ENCODE measurements at regions not wholly inside any gene's neighbourhood (a gene's known extent, or its start where the extent isn't known, plus 50 kb on each side); places are given as distances from the start of the nearest gene placed in this dataset.

DNA sequence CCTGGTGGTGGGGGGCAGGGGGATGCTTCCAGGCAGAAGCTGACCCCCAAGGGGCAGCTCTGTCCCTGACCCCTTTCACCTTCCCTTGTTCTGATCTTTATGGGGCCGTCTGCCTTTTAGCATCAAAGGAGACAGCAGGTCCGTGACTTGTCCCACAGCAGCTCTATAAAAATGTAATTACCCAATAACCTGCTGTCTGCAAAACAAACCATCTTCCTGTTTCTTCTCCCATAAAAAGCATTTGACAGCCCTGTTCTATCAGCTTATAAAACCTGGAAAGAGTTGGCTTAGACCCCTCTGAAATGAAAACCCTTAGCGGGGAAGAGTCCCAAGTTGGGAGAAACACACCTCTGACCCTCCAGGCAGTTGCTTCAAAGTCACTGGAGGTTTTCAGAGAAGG lies 416.9 kb downstream of the MED13L start:
- no peak for TF ChIP-seq SMC3 (conservative IDR thresholded peaks at IDR 0.05; ENCODE audit: poor library complexity)
- no peak for TF ChIP-seq TAF1 (IDR thresholded peaks at IDR 0.05; ENCODE audit: low read depth)
- TF ChIP-seq, protein P1, sequence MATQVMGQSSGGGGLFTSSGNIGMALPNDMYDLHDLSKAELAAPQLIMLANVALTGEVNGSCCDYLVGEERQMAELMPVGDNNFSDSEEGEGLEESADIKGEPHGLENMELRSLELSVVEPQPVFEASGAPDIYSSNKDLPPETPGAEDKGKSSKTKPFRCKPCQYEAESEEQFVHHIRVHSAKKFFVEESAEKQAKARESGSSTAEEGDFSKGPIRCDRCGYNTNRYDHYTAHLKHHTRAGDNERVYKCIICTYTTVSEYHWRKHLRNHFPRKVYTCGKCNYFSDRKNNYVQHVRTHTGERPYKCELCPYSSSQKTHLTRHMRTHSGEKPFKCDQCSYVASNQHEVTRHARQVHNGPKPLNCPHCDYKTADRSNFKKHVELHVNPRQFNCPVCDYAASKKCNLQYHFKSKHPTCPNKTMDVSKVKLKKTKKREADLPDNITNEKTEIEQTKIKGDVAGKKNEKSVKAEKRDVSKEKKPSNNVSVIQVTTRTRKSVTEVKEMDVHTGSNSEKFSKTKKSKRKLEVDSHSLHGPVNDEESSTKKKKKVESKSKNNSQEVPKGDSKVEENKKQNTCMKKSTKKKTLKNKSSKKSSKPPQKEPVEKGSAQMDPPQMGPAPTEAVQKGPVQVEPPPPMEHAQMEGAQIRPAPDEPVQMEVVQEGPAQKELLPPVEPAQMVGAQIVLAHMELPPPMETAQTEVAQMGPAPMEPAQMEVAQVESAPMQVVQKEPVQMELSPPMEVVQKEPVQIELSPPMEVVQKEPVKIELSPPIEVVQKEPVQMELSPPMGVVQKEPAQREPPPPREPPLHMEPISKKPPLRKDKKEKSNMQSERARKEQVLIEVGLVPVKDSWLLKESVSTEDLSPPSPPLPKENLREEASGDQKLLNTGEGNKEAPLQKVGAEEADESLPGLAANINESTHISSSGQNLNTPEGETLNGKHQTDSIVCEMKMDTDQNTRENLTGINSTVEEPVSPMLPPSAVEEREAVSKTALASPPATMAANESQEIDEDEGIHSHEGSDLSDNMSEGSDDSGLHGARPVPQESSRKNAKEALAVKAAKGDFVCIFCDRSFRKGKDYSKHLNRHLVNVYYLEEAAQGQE (IDR thresholded peaks at IDR 0.05; ENCODE audit: borderline replicate concordance), result no peak
- TF ChIP-seq, protein P2, sequence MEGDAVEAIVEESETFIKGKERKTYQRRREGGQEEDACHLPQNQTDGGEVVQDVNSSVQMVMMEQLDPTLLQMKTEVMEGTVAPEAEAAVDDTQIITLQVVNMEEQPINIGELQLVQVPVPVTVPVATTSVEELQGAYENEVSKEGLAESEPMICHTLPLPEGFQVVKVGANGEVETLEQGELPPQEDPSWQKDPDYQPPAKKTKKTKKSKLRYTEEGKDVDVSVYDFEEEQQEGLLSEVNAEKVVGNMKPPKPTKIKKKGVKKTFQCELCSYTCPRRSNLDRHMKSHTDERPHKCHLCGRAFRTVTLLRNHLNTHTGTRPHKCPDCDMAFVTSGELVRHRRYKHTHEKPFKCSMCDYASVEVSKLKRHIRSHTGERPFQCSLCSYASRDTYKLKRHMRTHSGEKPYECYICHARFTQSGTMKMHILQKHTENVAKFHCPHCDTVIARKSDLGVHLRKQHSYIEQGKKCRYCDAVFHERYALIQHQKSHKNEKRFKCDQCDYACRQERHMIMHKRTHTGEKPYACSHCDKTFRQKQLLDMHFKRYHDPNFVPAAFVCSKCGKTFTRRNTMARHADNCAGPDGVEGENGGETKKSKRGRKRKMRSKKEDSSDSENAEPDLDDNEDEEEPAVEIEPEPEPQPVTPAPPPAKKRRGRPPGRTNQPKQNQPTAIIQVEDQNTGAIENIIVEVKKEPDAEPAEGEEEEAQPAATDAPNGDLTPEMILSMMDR (IDR thresholded peaks at IDR 0.05; ENCODE audit: poor library complexity, severe bottlenecking), result no peak
- no peak for TF ChIP-seq EP300 (conservative IDR thresholded peaks at IDR 0.05; ENCODE audit: poor library complexity, severe bottlenecking)
- TF ChIP-seq EZH2 (IDR thresholded peaks at IDR 0.05; ENCODE audit: borderline replicate concordance, insufficient read depth, low read length, poor library complexity, severe bottlenecking), result no peak
- no peak for TF ChIP-seq POLR2AphosphoS5 (IDR thresholded peaks at IDR 0.05)
- no peak for TF ChIP-seq MXI1 (conservative IDR thresholded peaks at IDR 0.05; ENCODE audit: poor library complexity, severe bottlenecking)
- no peak for TF ChIP-seq RAD21 (conservative IDR thresholded peaks at IDR 0.05)
- Histone ChIP-seq H3K36me3 (ENCODE audit: insufficient read depth, low read length) (no peaks in the 10 kb centered on the region), H3K9ac (ENCODE audit: low read length) (no peak overlapping the region), H4K20me1 (ENCODE audit: insufficient read depth) (no peaks in the 10 kb centered on the region), H3F3A (ENCODE audit: insufficient read depth, low read length, poor library complexity, severe bottlenecking) (no peaks in the 10 kb centered on the region), H3K27me3 (ENCODE audit: insufficient read depth, low read depth, low read length) (no peaks in the 10 kb centered on the region), H3K9me2 (ENCODE audit: insufficient read depth, low read length) (no peaks in the 10 kb centered on the region), H3K9me3 (ENCODE audit: low read length) (no peaks in the 10 kb centered on the region), H3K79me2 (replicated peaks; ENCODE audit: insufficient read depth, low read length) (no peaks in the 10 kb centered on the region), H3K4me2 (ENCODE audit: low read length) (no peak overlapping the region), H3K4me3 (ENCODE audit: low read length) (no peak overlapping the region), H3K27ac (ENCODE audit: low read length) (no peak overlapping the region), H2AFZ (ENCODE audit: low read depth, low read length) (no peak overlapping the region)

DNA sequence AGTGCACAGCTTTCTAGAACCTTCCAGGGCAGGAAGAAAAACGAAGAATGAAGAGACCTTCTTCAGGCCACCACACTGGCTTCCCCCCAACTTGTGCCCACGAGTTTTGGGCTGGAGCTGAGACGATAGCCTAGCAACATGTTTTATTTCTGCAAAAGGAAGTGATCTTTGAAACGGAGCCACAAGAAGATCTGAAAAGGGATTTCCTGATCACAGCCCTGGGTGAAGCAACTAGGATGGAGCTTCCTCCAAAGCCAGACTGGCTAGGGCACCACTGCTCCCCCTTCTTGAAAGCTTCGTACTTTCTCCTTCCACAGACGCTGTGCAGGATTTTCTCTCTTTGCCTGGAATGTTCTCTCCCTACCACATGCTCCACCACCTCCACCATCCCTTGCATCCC lies 418.3 kb downstream of the MED13L start:
- Histone ChIP-seq H3K27me3 (ENCODE audit: insufficient read depth, low read depth, low read length) (no peaks in the 10 kb centered on the region), H3K4me3 (ENCODE audit: low read length) (no peak overlapping the region), H3K9me2 (ENCODE audit: insufficient read depth, low read length) (no peaks in the 10 kb centered on the region), H2AFZ (ENCODE audit: low read depth, low read length) (no peak overlapping the region), H3K9me3 (ENCODE audit: low read length) (no peaks in the 10 kb centered on the region), H3K4me2 (ENCODE audit: low read length) (no peak overlapping the region), H3K79me2 (replicated peaks; ENCODE audit: insufficient read depth, low read length) (no peaks in the 10 kb centered on the region), H3K36me3 (ENCODE audit: insufficient read depth, low read length) (no peaks in the 10 kb centered on the region), H4K20me1 (ENCODE audit: insufficient read depth) (no peaks in the 10 kb centered on the region), H3K27ac (ENCODE audit: low read length) (no peak overlapping the region), H3K9ac (ENCODE audit: low read length) (no peak overlapping the region), H3F3A (ENCODE audit: insufficient read depth, low read length, poor library complexity, severe bottlenecking) (no peaks in the 10 kb centered on the region)
- no peak for TF ChIP-seq SMC3 (conservative IDR thresholded peaks at IDR 0.05; ENCODE audit: poor library complexity)
- TF ChIP-seq MXI1 (conservative IDR thresholded peaks at IDR 0.05; ENCODE audit: poor library complexity, severe bottlenecking), result no peak
- no peak for TF ChIP-seq TAF1 (IDR thresholded peaks at IDR 0.05; ENCODE audit: low read depth)
- TF ChIP-seq POLR2AphosphoS5 (IDR thresholded peaks at IDR 0.05), result no peak
- TF ChIP-seq EP300 (conservative IDR thresholded peaks at IDR 0.05; ENCODE audit: poor library complexity, severe bottlenecking), result no peak
- TF ChIP-seq RAD21 (conservative IDR thresholded peaks at IDR 0.05), result no peak
